ENCODE measurements at regions not wholly inside any gene's neighbourhood (a gene's known extent, or its start where the extent isn't known, plus 50 kb on each side); places are given as distances from the start of the nearest gene placed in this dataset.
"Not testable (repeated sequence)": the region's sequence is repeated elsewhere in the genome, so short reads cannot be mapped to it uniquely, and the experiment has no call there.

DNA sequence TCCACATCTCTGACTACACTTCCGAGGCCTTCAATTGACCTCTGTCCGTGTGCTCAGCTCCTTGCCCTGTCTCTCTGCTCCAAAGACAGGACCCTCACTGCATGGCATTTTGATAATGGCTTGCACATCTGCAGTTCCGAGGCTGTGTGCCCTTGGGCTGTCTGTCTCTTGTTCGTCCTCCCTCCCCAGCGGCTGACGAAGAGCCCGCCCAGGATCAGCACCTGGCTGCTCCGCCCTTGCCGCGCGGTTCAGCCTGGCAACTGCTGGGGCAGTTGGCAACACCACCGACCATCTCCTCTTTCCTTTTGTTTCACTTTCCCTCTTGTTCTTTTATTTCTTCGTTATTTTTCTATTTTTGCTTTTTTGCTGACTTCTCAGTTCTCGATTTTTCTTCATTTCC is 270.4 kb downstream of the TEX29 start:
- H3K36me3 Mint-ChIP-seq (ENCODE audit: unreplicated experiment) = no peaks in the 10 kb centered on the region
- no peak overlapping the region for H3K4me3 Mint-ChIP-seq (ENCODE audit: unreplicated experiment)
- H3K9me3 Mint-ChIP-seq (ENCODE audit: unreplicated experiment) = peaks cover 13% of the 10 kb centered on the region
- no peak overlapping the region for H3K27ac Mint-ChIP-seq (ENCODE audit: unreplicated experiment)
- DNase-seq (ENCODE audit: extremely low spot score, unreplicated experiment) = no peak
- TF ChIP-seq CTCF (IDR thresholded peaks at IDR 0.05) = no peak
- no peaks in the 10 kb centered on the region for H3K4me1 Mint-ChIP-seq (ENCODE audit: unreplicated experiment)
- H3K27me3 Mint-ChIP-seq (ENCODE audit: unreplicated experiment) = no peaks in the 10 kb centered on the region

DNA sequence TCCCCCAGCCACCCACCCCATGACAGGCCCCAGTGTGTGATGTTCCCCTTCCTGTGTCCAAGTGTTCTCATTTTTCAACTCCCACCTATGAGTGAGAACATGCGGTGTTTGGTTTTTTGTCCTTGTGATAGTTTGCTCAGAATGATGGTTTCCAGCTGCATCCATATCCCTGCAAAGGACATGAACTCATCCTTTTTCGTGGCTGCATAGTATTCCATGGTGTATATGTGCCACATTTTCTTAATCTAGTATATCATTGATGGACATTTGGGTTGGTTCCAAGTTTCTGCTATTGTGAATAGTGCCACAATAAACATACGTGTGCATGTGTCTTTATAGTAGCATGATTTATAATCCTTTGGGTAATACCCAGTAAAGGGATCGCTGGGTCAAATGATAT is 273.0 kb downstream of the TEX29 start:
- not testable (repeated sequence) for H3K4me1 Mint-ChIP-seq (ENCODE audit: unreplicated experiment); H3K27me3 Mint-ChIP-seq (ENCODE audit: unreplicated experiment); H3K9me3 Mint-ChIP-seq (ENCODE audit: unreplicated experiment); H3K27ac Mint-ChIP-seq (ENCODE audit: unreplicated experiment); H3K4me3 Mint-ChIP-seq (ENCODE audit: unreplicated experiment); DNase-seq (ENCODE audit: extremely low spot score, unreplicated experiment); H3K36me3 Mint-ChIP-seq (ENCODE audit: unreplicated experiment)

DNA sequence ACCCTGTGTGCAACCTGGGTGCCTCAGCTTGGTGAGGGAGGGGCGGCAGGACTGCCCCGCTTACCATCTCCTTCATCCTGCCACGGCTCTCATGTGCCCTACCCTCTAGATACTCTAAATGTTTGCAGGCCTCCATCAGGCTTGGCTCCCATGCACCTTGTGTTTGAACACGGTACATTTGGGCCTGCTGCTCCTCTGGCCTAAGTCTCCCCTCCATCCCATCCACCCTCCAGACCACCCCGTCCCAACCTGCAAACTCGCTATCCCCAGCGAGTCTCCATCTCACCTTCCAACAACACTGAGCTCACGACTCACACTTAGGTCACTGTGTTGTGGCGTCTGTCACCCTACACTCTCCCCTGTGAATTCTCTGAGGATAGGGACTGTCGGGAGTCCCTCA is 274.2 kb downstream of the TEX29 start:
- no peak for TF ChIP-seq CTCF (IDR thresholded peaks at IDR 0.05)
- H3K9me3 Mint-ChIP-seq (ENCODE audit: unreplicated experiment) = peaks cover 3% of the 10 kb centered on the region
- no peaks in the 10 kb centered on the region for H3K4me1 Mint-ChIP-seq (ENCODE audit: unreplicated experiment)
- H3K36me3 Mint-ChIP-seq (ENCODE audit: unreplicated experiment) = no peaks in the 10 kb centered on the region
- H3K27ac Mint-ChIP-seq (ENCODE audit: unreplicated experiment) = no peak overlapping the region
- DNase-seq (ENCODE audit: extremely low spot score, unreplicated experiment) = peak; percentile 48
- H3K27me3 Mint-ChIP-seq (ENCODE audit: unreplicated experiment) = no peaks in the 10 kb centered on the region
- no peak overlapping the region for H3K4me3 Mint-ChIP-seq (ENCODE audit: unreplicated experiment)

DNA sequence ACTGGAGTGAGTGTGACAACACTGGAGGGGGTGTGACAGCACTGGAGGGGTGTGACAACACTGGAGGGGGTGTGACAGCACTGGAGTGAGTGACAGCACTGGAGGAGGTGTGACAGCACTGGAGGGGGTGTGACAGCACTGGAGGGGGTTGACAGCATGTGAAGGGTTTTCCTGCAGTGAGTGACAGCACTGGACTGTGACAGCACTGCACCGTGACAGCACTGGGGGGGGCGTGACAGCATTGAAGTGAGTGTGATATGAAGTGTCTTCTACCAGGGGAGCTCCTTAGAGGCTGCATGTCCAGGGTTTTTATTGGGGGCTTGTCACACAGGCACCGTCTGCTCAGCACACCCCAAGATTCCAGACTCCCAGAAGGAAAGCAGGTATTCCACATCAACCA is 274.8 kb downstream of the TEX29 start:
- H3K4me1 Mint-ChIP-seq (ENCODE audit: unreplicated experiment) = no peaks in the 10 kb centered on the region
- no peak for TF ChIP-seq CTCF (IDR thresholded peaks at IDR 0.05)
- no peaks in the 10 kb centered on the region for H3K36me3 Mint-ChIP-seq (ENCODE audit: unreplicated experiment)
- H3K27ac Mint-ChIP-seq (ENCODE audit: unreplicated experiment) = no peak overlapping the region
- peak; percentile 44 for DNase-seq (ENCODE audit: extremely low spot score, unreplicated experiment)
- H3K4me3 Mint-ChIP-seq (ENCODE audit: unreplicated experiment) = no peak overlapping the region
- peaks cover 3% of the 10 kb centered on the region for H3K9me3 Mint-ChIP-seq (ENCODE audit: unreplicated experiment)
- no peaks in the 10 kb centered on the region for H3K27me3 Mint-ChIP-seq (ENCODE audit: unreplicated experiment)

DNA sequence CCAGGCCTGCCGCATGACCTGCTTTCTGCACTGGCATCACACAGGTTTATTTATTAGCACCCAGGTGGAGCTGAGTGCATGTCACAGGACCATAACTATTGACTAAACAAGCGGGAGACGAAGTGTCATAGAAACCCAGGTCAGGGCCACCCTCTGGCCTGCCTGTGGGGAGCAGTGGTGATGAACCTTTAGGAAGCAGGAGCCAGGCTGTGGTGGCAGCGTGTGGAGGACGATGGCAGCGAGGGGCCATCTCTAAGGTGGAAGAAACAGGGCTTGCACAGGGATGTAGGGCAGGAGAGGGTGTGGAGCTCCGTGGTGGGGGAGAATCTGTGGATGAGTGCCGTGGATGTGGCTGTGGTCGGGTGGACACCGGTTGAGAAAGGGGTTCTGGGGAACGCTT is 275.3 kb downstream of the TEX29 start:
- Mint-ChIP-seq H3K4me3 (ENCODE audit: unreplicated experiment) (no peak overlapping the region), H3K27ac (ENCODE audit: unreplicated experiment) (no peak overlapping the region), H3K36me3 (ENCODE audit: unreplicated experiment) (no peaks in the 10 kb centered on the region), H3K4me1 (ENCODE audit: unreplicated experiment) (no peaks in the 10 kb centered on the region), H3K9me3 (ENCODE audit: unreplicated experiment) (peaks cover 3% of the 10 kb centered on the region), H3K27me3 (ENCODE audit: unreplicated experiment) (no peaks in the 10 kb centered on the region)
- TF ChIP-seq CTCF (IDR thresholded peaks at IDR 0.05) = no peak
- no peak for DNase-seq (ENCODE audit: extremely low spot score, unreplicated experiment)

DNA sequence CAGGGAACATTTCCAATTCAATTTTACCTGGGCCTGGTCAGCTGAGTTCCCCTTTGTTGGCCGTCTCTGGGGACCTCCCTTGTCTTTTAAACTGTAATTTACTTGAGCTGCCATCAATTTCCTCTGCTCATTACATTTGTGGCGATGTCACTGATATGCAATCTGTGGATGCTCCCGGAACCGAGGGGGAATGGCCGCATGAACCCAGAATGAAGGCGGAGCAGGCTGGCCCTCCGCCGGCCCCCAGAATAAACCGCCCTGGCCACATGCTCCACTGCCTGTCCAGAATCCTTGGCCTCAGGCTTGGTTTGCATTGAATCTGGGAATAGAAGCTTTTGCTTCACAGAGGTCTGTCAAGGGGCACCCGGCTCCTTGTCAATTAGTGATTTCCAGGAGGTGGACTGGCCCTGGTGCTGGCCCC is 276.8 kb downstream of the TEX29 start:
- H3K4me1 Mint-ChIP-seq (ENCODE audit: unreplicated experiment) = no peaks in the 10 kb centered on the region
- no peaks in the 10 kb centered on the region for H3K9me3 Mint-ChIP-seq (ENCODE audit: unreplicated experiment)
- no peak for DNase-seq (ENCODE audit: extremely low spot score, unreplicated experiment)
- no peaks in the 10 kb centered on the region for H3K27me3 Mint-ChIP-seq (ENCODE audit: unreplicated experiment)
- no peaks in the 10 kb centered on the region for H3K36me3 Mint-ChIP-seq (ENCODE audit: unreplicated experiment)
- TF ChIP-seq CTCF (IDR thresholded peaks at IDR 0.05) = no peak
- no peak overlapping the region for H3K27ac Mint-ChIP-seq (ENCODE audit: unreplicated experiment)
- H3K4me3 Mint-ChIP-seq (ENCODE audit: unreplicated experiment) = no peak overlapping the region
